Calu3 (cell line): ENCODE measurements at regions not wholly inside any gene's neighbourhood (a gene's known extent, or its start where the extent isn't known, plus 50 kb on each side); places are given as distances from the start of the nearest gene placed in this dataset.

Experiments used
- BruUV-seq: library from RNA; stranded (reverse); fragments of 400-500 nt; replicated peaks from 2 replicates; lab custom pipeline; 2021; lab: Mats Ljungman, UMichigan
- CTCF ChIA-PET: fragments of 300-600 bp; sonication (Branson Sonifier 250); formaldehyde crosslinking; loops from one replicate; lab custom pipeline; 2022; ENCODE audit warnings: antibody characterized with exemption; lab: Charles Lee
- DNase-seq: peaks from one replicate; pipeline ENCODE4 v3.0.0; 2022
- H3K27ac Mint-ChIP-seq: one replicate; pipeline ENCODE4 v1.8.0; 2022; ENCODE audit warnings: mixed read lengths; ENCODE audit not compliant: unreplicated experiment
- H3K27me3 Mint-ChIP-seq: one replicate; pipeline ENCODE4 v1.8.0; 2022; ENCODE audit warnings: mixed read lengths; ENCODE audit not compliant: unreplicated experiment
- H3K36me3 Mint-ChIP-seq: one replicate; pipeline ENCODE4 v1.8.0; 2022; ENCODE audit warnings: mild to moderate bottlenecking, moderate library complexity, mixed read lengths; ENCODE audit not compliant: insufficient read depth, unreplicated experiment
- H3K4me1 Mint-ChIP-seq: one replicate; pipeline ENCODE4 v1.8.0; 2022; ENCODE audit warnings: mild to moderate bottlenecking, low read depth, mixed read lengths; ENCODE audit not compliant: unreplicated experiment
- H3K4me3 Mint-ChIP-seq: one replicate; pipeline ENCODE4 v1.8.0; 2022; ENCODE audit warnings: mild to moderate bottlenecking, low read depth, moderate library complexity, mixed read lengths; ENCODE audit not compliant: unreplicated experiment
- H3K9me3 Mint-ChIP-seq: one replicate; pipeline ENCODE4 v1.8.0; 2022; ENCODE audit warnings: low read depth, mixed read lengths; ENCODE audit not compliant: unreplicated experiment
- intact Hi-C: fragments of 100-400 bp; cut with micrococcal nuclease; formaldehyde crosslinking; loops from one replicate; pipeline ENCODE4 v1.10.0; 2022; ENCODE audit not compliant: unreplicated experiment
- TF ChIP-seq, protein P1 (sequence below): fragments of 200-600 bp; IDR thresholded peaks from one replicate; pipeline ENCODE4 v1.8.0; 2022; ENCODE audit warnings: antibody characterized with exemption; ENCODE audit not compliant: unreplicated experiment

DNA sequence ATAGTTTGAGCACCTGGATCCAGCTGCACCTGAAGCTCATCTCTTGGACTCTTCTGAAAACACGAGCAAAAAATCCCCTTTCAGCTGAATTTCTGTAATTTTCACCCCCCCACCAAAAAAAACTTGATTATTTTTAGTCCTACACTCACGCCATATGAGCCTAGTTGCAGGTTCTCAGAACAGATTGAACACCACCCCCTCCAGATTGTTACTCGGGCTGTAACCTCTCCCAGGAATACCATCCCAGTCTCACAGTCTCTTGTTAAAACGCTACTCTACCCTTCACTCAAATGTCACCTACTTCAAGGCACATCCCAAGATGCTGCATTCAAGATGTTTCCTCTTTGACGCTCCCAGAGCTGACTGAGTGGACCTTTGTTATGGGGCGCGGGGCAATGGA is 96.3 kb upstream of the PRDM11 start:
- Mint-ChIP-seq H3K27ac (no peak overlapping the region), H3K27me3 (peaks cover 55% of the 10 kb centered on the region), H3K4me1 (peaks cover 11% of the 10 kb centered on the region), H3K9me3 (no peaks in the 10 kb centered on the region), H3K4me3 (no peak overlapping the region), H3K36me3 (peaks cover 3% of the 10 kb centered on the region)
- intact Hi-C loops, result no loop called here
- DNase-seq, result no peak
- no TSS peak for BruUV-seq
- CTCF ChIA-PET, result interaction anchor here (0.5 kb wide), 1 partner anchor 1471 kb away, joined by 5 read pairs; no protein-coding TSS in a partner anchor
- TF ChIP-seq, protein P1, sequence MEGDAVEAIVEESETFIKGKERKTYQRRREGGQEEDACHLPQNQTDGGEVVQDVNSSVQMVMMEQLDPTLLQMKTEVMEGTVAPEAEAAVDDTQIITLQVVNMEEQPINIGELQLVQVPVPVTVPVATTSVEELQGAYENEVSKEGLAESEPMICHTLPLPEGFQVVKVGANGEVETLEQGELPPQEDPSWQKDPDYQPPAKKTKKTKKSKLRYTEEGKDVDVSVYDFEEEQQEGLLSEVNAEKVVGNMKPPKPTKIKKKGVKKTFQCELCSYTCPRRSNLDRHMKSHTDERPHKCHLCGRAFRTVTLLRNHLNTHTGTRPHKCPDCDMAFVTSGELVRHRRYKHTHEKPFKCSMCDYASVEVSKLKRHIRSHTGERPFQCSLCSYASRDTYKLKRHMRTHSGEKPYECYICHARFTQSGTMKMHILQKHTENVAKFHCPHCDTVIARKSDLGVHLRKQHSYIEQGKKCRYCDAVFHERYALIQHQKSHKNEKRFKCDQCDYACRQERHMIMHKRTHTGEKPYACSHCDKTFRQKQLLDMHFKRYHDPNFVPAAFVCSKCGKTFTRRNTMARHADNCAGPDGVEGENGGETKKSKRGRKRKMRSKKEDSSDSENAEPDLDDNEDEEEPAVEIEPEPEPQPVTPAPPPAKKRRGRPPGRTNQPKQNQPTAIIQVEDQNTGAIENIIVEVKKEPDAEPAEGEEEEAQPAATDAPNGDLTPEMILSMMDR, result no peak

DNA sequence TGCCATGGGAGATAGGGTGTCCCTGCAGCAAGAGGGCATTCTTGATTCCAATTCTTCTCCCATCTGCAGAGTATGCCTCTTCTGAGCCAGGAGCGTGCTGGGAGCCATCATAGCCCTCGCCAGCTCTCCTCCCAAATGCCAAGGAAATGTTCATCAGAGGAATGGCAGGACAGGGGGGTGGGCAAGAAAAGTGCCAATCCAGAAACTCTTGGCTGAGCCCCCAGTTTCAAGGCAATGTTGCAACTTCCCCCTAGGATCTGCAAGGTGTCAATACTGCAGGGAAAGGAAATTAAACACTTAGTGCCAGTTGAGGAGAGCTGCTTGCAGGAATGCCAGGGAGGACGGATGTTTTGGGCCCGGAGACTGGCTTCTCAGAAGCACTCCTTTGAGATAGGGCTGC is 94.8 kb upstream of the PRDM11 start:
- no peaks in the 10 kb centered on the region for H3K9me3 Mint-ChIP-seq
- TF ChIP-seq, protein P1, result no peak
- no TSS peak for BruUV-seq
- H3K27ac Mint-ChIP-seq, result no peak overlapping the region
- CTCF ChIA-PET, result no interaction called here
- intact Hi-C loops, result no loop called here
- H3K36me3 Mint-ChIP-seq, result peaks cover 3% of the 10 kb centered on the region
- H3K4me1 Mint-ChIP-seq, result no peaks in the 10 kb centered on the region
- no peak for DNase-seq
- no peak overlapping the region for H3K4me3 Mint-ChIP-seq
- peaks cover 65% of the 10 kb centered on the region for H3K27me3 Mint-ChIP-seq

DNA sequence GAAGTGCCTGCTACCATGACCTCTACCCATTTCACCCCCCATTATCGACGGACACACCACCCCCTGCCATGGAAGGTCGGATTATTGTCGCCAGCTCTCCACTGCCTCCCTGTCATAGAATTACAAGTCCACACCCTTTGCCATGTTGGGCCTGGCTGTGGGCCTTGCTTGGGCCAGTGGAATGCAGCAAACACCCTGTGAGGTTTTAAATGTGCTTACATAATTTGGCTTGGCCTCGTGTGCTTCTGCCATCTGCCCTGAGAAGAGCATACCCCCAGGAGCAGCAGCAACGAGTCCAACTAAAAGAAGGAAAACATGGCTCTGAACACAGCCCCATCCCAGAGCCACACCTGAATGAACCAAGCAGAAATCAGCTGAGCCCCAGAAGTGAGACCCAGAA is 94.1 kb upstream of the PRDM11 start:
- no peaks in the 10 kb centered on the region for H3K9me3 Mint-ChIP-seq
- intact Hi-C loops, result no loop called here
- no peak overlapping the region for H3K27ac Mint-ChIP-seq
- CTCF ChIA-PET, result no interaction called here
- H3K4me3 Mint-ChIP-seq, result no peak overlapping the region
- TF ChIP-seq, protein P1, result no peak
- peaks cover 72% of the 10 kb centered on the region for H3K27me3 Mint-ChIP-seq
- no TSS peak for BruUV-seq
- no peak for DNase-seq
- H3K36me3 Mint-ChIP-seq, result peaks cover 3% of the 10 kb centered on the region
- H3K4me1 Mint-ChIP-seq, result no peaks in the 10 kb centered on the region

DNA sequence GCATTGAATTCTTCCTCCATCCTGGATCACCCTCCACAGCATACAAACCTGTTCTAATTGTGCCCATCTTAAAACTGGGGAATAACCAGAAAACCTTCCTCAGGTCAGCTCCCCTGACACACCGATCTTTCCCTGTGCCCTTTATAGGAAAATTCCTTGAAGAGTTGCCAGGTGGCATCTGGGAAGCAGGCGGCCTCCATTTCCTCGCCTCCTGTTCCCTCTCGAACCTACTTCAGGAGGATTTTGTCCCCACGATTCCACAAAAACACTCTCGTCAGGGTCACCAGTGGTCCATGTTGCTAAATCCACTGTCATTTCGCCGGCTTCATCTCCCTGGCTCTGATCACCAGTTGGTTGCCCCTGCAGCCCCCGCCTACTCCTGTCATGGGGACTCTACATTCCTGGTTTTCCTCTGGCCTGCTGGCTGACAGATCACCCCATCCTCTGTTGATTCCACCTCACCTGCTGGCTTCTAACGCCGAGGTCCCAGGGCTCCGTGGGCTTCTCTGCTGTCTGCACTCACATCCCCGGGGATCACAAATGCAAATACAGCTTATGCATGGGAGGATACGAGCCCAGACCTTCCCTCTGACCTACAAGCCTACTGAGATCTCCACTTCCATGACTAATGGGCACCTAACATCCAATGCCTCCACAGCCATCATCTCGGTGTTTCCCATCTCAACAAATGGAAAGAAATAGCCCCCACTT is 92.5 kb upstream of the PRDM11 start:
- H3K9me3 Mint-ChIP-seq, result no peaks in the 10 kb centered on the region
- H3K27ac Mint-ChIP-seq, result no peak overlapping the region
- H3K4me3 Mint-ChIP-seq, result no peak overlapping the region
- no peak for DNase-seq
- BruUV-seq, result no TSS peak
- peaks cover 3% of the 10 kb centered on the region for H3K36me3 Mint-ChIP-seq
- peaks cover 83% of the 10 kb centered on the region for H3K27me3 Mint-ChIP-seq
- intact Hi-C loops, result no loop called here
- H3K4me1 Mint-ChIP-seq, result no peaks in the 10 kb centered on the region
- TF ChIP-seq, protein P1, result no peak
- CTCF ChIA-PET, result no interaction called here
